HL-60 (cell line): ENCODE measurements at regions not wholly inside any gene's neighbourhood (a gene's known extent, or its start where the extent isn't known, plus 50 kb on each side); places are given as distances from the start of the nearest gene placed in this dataset.

Experiments used
- DNase-seq, 2 experiments: peaks; one replicate each; pipeline ENCODE4 v3.0.0-alpha.2; 2010 to 2020; ENCODE audit warnings: low read depth in 1 of 2, low spot score in 1 of 2
- H3K27ac ChIP-seq: fragments of 250-450 bp; sonication (Bioruptor Pico); replicated peaks from 2 replicates; pipeline ENCODE4 v1.5.1; 2020; ENCODE audit warnings: mild to moderate bottlenecking, moderate library complexity
- H3K27me3 ChIP-seq: fragments of 250-450 bp; sonication (Bioruptor Pico); 2 replicates; pipeline ENCODE4 v1.5.1; 2021; ENCODE audit warnings: mild to moderate bottlenecking, moderate library complexity; ENCODE audit not compliant: insufficient read depth, poor library complexity, severe bottlenecking
- H3K4me3 ChIP-seq: replicated peaks from 2 replicates; pipeline ENCODE4 v1.5.1; 2011; ENCODE audit warnings: mild to moderate bottlenecking, control low read depth, low read length; ENCODE audit not compliant: insufficient read depth
- CTCF ChIP-seq: IDR thresholded peaks from one replicate; pipeline ENCODE4 v1.5.1; 2011; ENCODE audit warnings: low read length, control low read depth, inconsistent platforms; ENCODE audit not compliant: insufficient read depth
- GABPA ChIP-seq: IDR thresholded peaks from 2 replicates; pipeline ENCODE4 v1.6.1; 2012; ENCODE audit warnings: low read depth
- POLR2AphosphoS5 ChIP-seq: IDR thresholded peaks from 2 replicates; pipeline ENCODE4 v1.6.1; 2012; ENCODE audit warnings: low read depth
- REST ChIP-seq: IDR thresholded peaks from 2 replicates; pipeline ENCODE4 v1.6.1; 2012; ENCODE audit warnings: low read depth; ENCODE audit not compliant: insufficient replicate concordance
- SPI1 ChIP-seq: IDR thresholded peaks from 2 replicates; pipeline ENCODE4 v1.6.1; 2012; ENCODE audit warnings: low read depth, mild to moderate bottlenecking, borderline replicate concordance

GRCh38 chr21:34192646-34193285 lies 119.4 kb downstream of the MRPS6 start:
- TF ChIP-seq REST: no peak
- no peak for TF ChIP-seq SPI1
- TF ChIP-seq GABPA: no peak
- no peak for TF ChIP-seq CTCF
- no peak for TF ChIP-seq POLR2AphosphoS5

GRCh38 chr21:34195335-34195734 lies 122.0 kb downstream of the MRPS6 start:
- Histone ChIP-seq H3K27ac (no peak overlapping the region), H3K4me3 (no peak overlapping the region), H3K27me3 (no peaks in the 10 kb centered on the region)
- DNase-seq: no peak
- TF ChIP-seq REST: no peak
- no peak for TF ChIP-seq CTCF
- no peak for TF ChIP-seq GABPA
- TF ChIP-seq POLR2AphosphoS5: no peak
- TF ChIP-seq SPI1: no peak

More at GRCh38 chr21:34192646-34193285, 119.4 kb downstream of the MRPS6 start:
- Histone ChIP-seq H3K27ac (no peak overlapping the region), H3K4me3 (no peak overlapping the region), H3K27me3 (no peaks in the 10 kb centered on the region)
- no peak for DNase-seq

GRCh38 chr21:34196996-34197395 lies 123.6 kb downstream of the MRPS6 start:
- TF ChIP-seq CTCF: no peak
- no peak for TF ChIP-seq SPI1
- no peak for TF ChIP-seq POLR2AphosphoS5
- TF ChIP-seq GABPA: no peak
- no peak for TF ChIP-seq REST
- no peaks in the 10 kb centered on the region for H3K27me3 ChIP-seq
- H3K27ac ChIP-seq: no peak overlapping the region
- H3K4me3 ChIP-seq: no peak overlapping the region
- no peak for DNase-seq
